Dendritic cell treated with granulocyte-macrophage colony-stimulating factor and Interleukin-4, amounts not matched to agents 40 ng/mL and 50 ng/mL, for 4 days (primary cell): ENCODE measurements at regions not wholly inside any gene's neighbourhood (a gene's known extent, or its start where the extent isn't known, plus 50 kb on each side); places are given as distances from the start of the nearest gene placed in this dataset.

ENCODE experiments used
- H3K27ac Mint-ChIP-seq: one replicate; pipeline ENCODE4 v1.8.0; 2022; ENCODE audit warnings: mild to moderate bottlenecking, mixed read lengths
- H3K27me3 Mint-ChIP-seq: one replicate; pipeline ENCODE4 v1.8.0; 2022; ENCODE audit warnings: mild to moderate bottlenecking, mixed read lengths
- H3K36me3 Mint-ChIP-seq: one replicate; pipeline ENCODE4 v1.8.0; 2022; ENCODE audit warnings: low read depth, mixed read lengths
- H3K4me1 Mint-ChIP-seq: one replicate; pipeline ENCODE4 v1.8.0; 2022; ENCODE audit warnings: low read depth, mixed read lengths
- H3K4me3 Mint-ChIP-seq: one replicate; pipeline ENCODE4 v1.8.0; 2022; ENCODE audit warnings: mild to moderate bottlenecking, moderate library complexity, mixed read lengths
- H3K9me3 Mint-ChIP-seq: one replicate; pipeline ENCODE4 v1.8.0; 2022; ENCODE audit warnings: mixed read lengths
- intact Hi-C: fragments of 100-400 bp; cut with micrococcal nuclease; formaldehyde crosslinking; loops from one replicate; pipeline ENCODE4 v1.15.0; 2022

- no peaks in the 10 kb centered on the region for H3K9me3 Mint-ChIP-seq
- no peak overlapping the region for H3K27ac Mint-ChIP-seq
- H3K4me3 Mint-ChIP-seq, result no peak overlapping the region
- no peaks in the 10 kb centered on the region for H3K36me3 Mint-ChIP-seq
- intact Hi-C loops, result no loop called here
- no peaks in the 10 kb centered on the region for H3K4me1 Mint-ChIP-seq
- H3K27me3 Mint-ChIP-seq, result peaks cover 1% of the 10 kb centered on the region
Measured at GRCh38 chr13:109368230-109368629, 418.2 kb downstream of the IRS2 start.

- H3K4me1 Mint-ChIP-seq, result peaks cover 10% of the 10 kb centered on the region
- no peaks in the 10 kb centered on the region for H3K9me3 Mint-ChIP-seq
- no peaks in the 10 kb centered on the region for H3K36me3 Mint-ChIP-seq
- intact Hi-C loops, result no loop called here
- no peak overlapping the region for H3K4me3 Mint-ChIP-seq
- no peak overlapping the region for H3K27ac Mint-ChIP-seq
- H3K27me3 Mint-ChIP-seq, result peaks cover 1% of the 10 kb centered on the region
Measured at GRCh38 chr13:109366525-109366924, 419.9 kb downstream of the IRS2 start.

GRCh38 chr13:109363431-109363830 lies 423.0 kb downstream of the IRS2 start:
- no peaks in the 10 kb centered on the region for H3K36me3 Mint-ChIP-seq
- H3K4me1 Mint-ChIP-seq, result peaks cover 12% of the 10 kb centered on the region
- intact Hi-C loops, result no loop called here

GRCh38 chr13:109362616-109363015 lies 423.8 kb downstream of the IRS2 start:
- intact Hi-C loops, result no loop called here
- Mint-ChIP-seq H3K9me3 (no peaks in the 10 kb centered on the region), H3K4me3 (no peak overlapping the region), H3K27me3 (peaks cover 1% of the 10 kb centered on the region), H3K27ac (no peak overlapping the region), H3K4me1 (peaks cover 12% of the 10 kb centered on the region), H3K36me3 (no peaks in the 10 kb centered on the region)

More at GRCh38 chr13:109363431-109363830, 423.0 kb downstream of the IRS2 start:
- Mint-ChIP-seq H3K27ac (no peak overlapping the region), H3K27me3 (peaks cover 1% of the 10 kb centered on the region), H3K4me3 (no peak overlapping the region), H3K9me3 (no peaks in the 10 kb centered on the region)

GRCh38 chr13:109361562-109362289 lies 424.7 kb downstream of the IRS2 start:
- Mint-ChIP-seq H3K27me3 (peaks cover 1% of the 10 kb centered on the region), H3K27ac (no peak overlapping the region)
- intact Hi-C loops, result no loop called here

GRCh38 chr13:109357751-109358471 lies 428.5 kb downstream of the IRS2 start:
- H3K27ac Mint-ChIP-seq, result no peak overlapping the region
- intact Hi-C loops, result no loop called here
- H3K4me1 Mint-ChIP-seq, result peaks cover 12% of the 10 kb centered on the region
- no peaks in the 10 kb centered on the region for H3K9me3 Mint-ChIP-seq
- H3K27me3 Mint-ChIP-seq, result peaks cover 10% of the 10 kb centered on the region
- H3K36me3 Mint-ChIP-seq, result no peaks in the 10 kb centered on the region
- no peak overlapping the region for H3K4me3 Mint-ChIP-seq

More at GRCh38 chr13:109361562-109362289, 424.7 kb downstream of the IRS2 start:
- no peaks in the 10 kb centered on the region for H3K36me3 Mint-ChIP-seq
- peaks cover 12% of the 10 kb centered on the region for H3K4me1 Mint-ChIP-seq
- H3K9me3 Mint-ChIP-seq, result no peaks in the 10 kb centered on the region
- H3K4me3 Mint-ChIP-seq, result no peak overlapping the region

- intact Hi-C loops, result no loop called here
- Mint-ChIP-seq H3K27ac (no peak overlapping the region), H3K36me3 (no peaks in the 10 kb centered on the region), H3K27me3 (peaks cover 10% of the 10 kb centered on the region), H3K4me3 (no peak overlapping the region), H3K9me3 (no peaks in the 10 kb centered on the region), H3K4me1 (no peaks in the 10 kb centered on the region)
Measured at GRCh38 chr13:109355875-109356434, 430.4 kb downstream of the IRS2 start.

- Mint-ChIP-seq H3K9me3 (no peaks in the 10 kb centered on the region), H3K27ac (no peak overlapping the region), H3K27me3 (peaks cover 10% of the 10 kb centered on the region), H3K4me3 (no peak overlapping the region), H3K36me3 (no peaks in the 10 kb centered on the region), H3K4me1 (no peaks in the 10 kb centered on the region)
- intact Hi-C loops, result no loop called here
Measured at GRCh38 chr13:109355166-109355565, 431.2 kb downstream of the IRS2 start.

- no peaks in the 10 kb centered on the region for H3K36me3 Mint-ChIP-seq
- intact Hi-C loops, result no loop called here
- no peaks in the 10 kb centered on the region for H3K4me1 Mint-ChIP-seq
- no peak overlapping the region for H3K27ac Mint-ChIP-seq
- H3K9me3 Mint-ChIP-seq, result no peaks in the 10 kb centered on the region
- H3K27me3 Mint-ChIP-seq, result peaks cover 10% of the 10 kb centered on the region
- no peak overlapping the region for H3K4me3 Mint-ChIP-seq
Measured at GRCh38 chr13:109351236-109351635, 435.1 kb downstream of the IRS2 start.

GRCh38 chr13:109348519-109349258 lies 437.7 kb downstream of the IRS2 start:
- no peaks in the 10 kb centered on the region for H3K4me1 Mint-ChIP-seq
- no peaks in the 10 kb centered on the region for H3K9me3 Mint-ChIP-seq
- H3K27me3 Mint-ChIP-seq, result peaks cover 10% of the 10 kb centered on the region
- no peak overlapping the region for H3K27ac Mint-ChIP-seq
- H3K36me3 Mint-ChIP-seq, result no peaks in the 10 kb centered on the region
- intact Hi-C loops, result no loop called here
- H3K4me3 Mint-ChIP-seq, result no peak overlapping the region

GRCh38 chr13:109346060-109346459 lies 440.3 kb downstream of the IRS2 start:
- intact Hi-C loops, result no loop called here
- H3K27ac Mint-ChIP-seq, result no peak overlapping the region

GRCh38 chr13:109345433-109345941 lies 440.9 kb downstream of the IRS2 start:
- Mint-ChIP-seq H3K27ac (no peak overlapping the region), H3K27me3 (peaks cover 7% of the 10 kb centered on the region), H3K9me3 (no peaks in the 10 kb centered on the region), H3K4me1 (no peaks in the 10 kb centered on the region), H3K4me3 (no peak overlapping the region), H3K36me3 (no peaks in the 10 kb centered on the region)
- intact Hi-C loops, result no loop called here

More at GRCh38 chr13:109346060-109346459, 440.3 kb downstream of the IRS2 start:
- Mint-ChIP-seq H3K4me3 (no peak overlapping the region), H3K27me3 (peaks cover 7% of the 10 kb centered on the region), H3K36me3 (no peaks in the 10 kb centered on the region), H3K4me1 (no peaks in the 10 kb centered on the region), H3K9me3 (no peaks in the 10 kb centered on the region)

- Mint-ChIP-seq H3K4me3 (no peak overlapping the region), H3K36me3 (no peaks in the 10 kb centered on the region), H3K4me1 (no peaks in the 10 kb centered on the region), H3K9me3 (no peaks in the 10 kb centered on the region), H3K27me3 (peaks cover 7% of the 10 kb centered on the region), H3K27ac (no peak overlapping the region)
- intact Hi-C loops, result no loop called here
Measured at GRCh38 chr13:109344552-109345157, 441.7 kb downstream of the IRS2 start.
